ENCODE measurements at regions not wholly inside any gene's neighbourhood (a gene's known extent, or its start where the extent isn't known, plus 50 kb on each side); places are given as distances from the start of the nearest gene placed in this dataset.

- Histone ChIP-seq H3K9ac (ENCODE audit: extremely low read depth, low read length, poor library complexity, severe bottlenecking) (no peak overlapping the region), H3K4me3 (ENCODE audit: low read length) (no peak overlapping the region), H3K27ac (ENCODE audit: low read depth, low read length) (no peak overlapping the region), H3K9me3 (ENCODE audit: control insufficient read depth, low read length) (peaks cover 11% of the 10 kb centered on the region), H3K4me1 (ENCODE audit: control insufficient read depth, insufficient read depth, low read length) (no peaks in the 10 kb centered on the region), H3K36me3 (ENCODE audit: control insufficient read depth, insufficient read depth, low read length) (no peaks in the 10 kb centered on the region), H3K27me3 (ENCODE audit: control insufficient read depth, insufficient read depth, low read length, poor library complexity, severe bottlenecking) (no peaks in the 10 kb centered on the region)
- H3K36me3 Mint-ChIP-seq (ENCODE audit: low read depth): no peaks in the 10 kb centered on the region
- H3K27ac Mint-ChIP-seq: no peak overlapping the region
- no peak overlapping the region for H3K4me3 Mint-ChIP-seq
- H3K27me3 Mint-ChIP-seq (ENCODE audit: insufficient read depth): no peaks in the 10 kb centered on the region
- TF ChIP-seq CTCF (conservative IDR thresholded peaks at IDR 0.05): no peak
- no peaks in the 10 kb centered on the region for H3K9me3 Mint-ChIP-seq
- no peak for DNase-seq
- H3K4me1 Mint-ChIP-seq: peaks cover 4% of the 10 kb centered on the region
- 98% methylated on average over 1 of the region's 1 CpG; no CpG with 5 or more reads in 1 of the 2 experiments for WGBS, 2 experiments (ENCODE audit: insufficient coverage in 1 of 2, insufficient read length in 1 of 2)
These were observed 148.0 kb upstream of the CYRIA start for GRCh38 chr2:16813593-16813992.

- Histone ChIP-seq H3K4me3 (ENCODE audit: low read length) (no peak overlapping the region), H3K9ac (ENCODE audit: extremely low read depth, low read length, poor library complexity, severe bottlenecking) (no peak overlapping the region), H3K27me3 (ENCODE audit: control insufficient read depth, insufficient read depth, low read length, poor library complexity, severe bottlenecking) (no peaks in the 10 kb centered on the region), H3K27ac (ENCODE audit: low read depth, low read length) (no peak overlapping the region), H3K9me3 (ENCODE audit: control insufficient read depth, low read length) (no peaks in the 10 kb centered on the region), H3K36me3 (ENCODE audit: control insufficient read depth, insufficient read depth, low read length) (no peaks in the 10 kb centered on the region), H3K4me1 (ENCODE audit: control insufficient read depth, insufficient read depth, low read length) (no peaks in the 10 kb centered on the region)
- Mint-ChIP-seq H3K4me1 (peaks cover 4% of the 10 kb centered on the region), H3K9me3 (peaks cover 3% of the 10 kb centered on the region), H3K36me3 (ENCODE audit: low read depth) (no peaks in the 10 kb centered on the region), H3K4me3 (no peak overlapping the region), H3K27ac (no peak overlapping the region), H3K27me3 (ENCODE audit: insufficient read depth) (no peaks in the 10 kb centered on the region)
- no peak for TF ChIP-seq CTCF (conservative IDR thresholded peaks at IDR 0.05)
- DNase-seq: no peak
- 67 to 80% methylated on average over 1 to 2 of the region's 2 CpGs for WGBS, 2 experiments (ENCODE audit: insufficient coverage in 1 of 2, insufficient read length in 1 of 2)
These were observed 132.8 kb upstream of the CYRIA start for GRCh38 chr2:16798472-16798871.

- Histone ChIP-seq H3K9me3 (ENCODE audit: control insufficient read depth, low read length) (no peaks in the 10 kb centered on the region), H3K4me1 (ENCODE audit: control insufficient read depth, insufficient read depth, low read length) (no peaks in the 10 kb centered on the region), H3K27me3 (ENCODE audit: control insufficient read depth, insufficient read depth, low read length, poor library complexity, severe bottlenecking) (no peaks in the 10 kb centered on the region), H3K36me3 (ENCODE audit: control insufficient read depth, insufficient read depth, low read length) (no peaks in the 10 kb centered on the region), H3K9ac (ENCODE audit: extremely low read depth, low read length, poor library complexity, severe bottlenecking) (no peak overlapping the region), H3K27ac (ENCODE audit: low read depth, low read length) (no peak overlapping the region), H3K4me3 (ENCODE audit: low read length) (no peak overlapping the region)
- H3K36me3 Mint-ChIP-seq (ENCODE audit: low read depth): no peaks in the 10 kb centered on the region
- no peaks in the 10 kb centered on the region for H3K9me3 Mint-ChIP-seq
- WGBS, 2 experiments (ENCODE audit: insufficient coverage in 1 of 2, insufficient read length in 1 of 2): 100% methylated on average over 1 of the region's 1 CpG
- DNase-seq: no peak
- TF ChIP-seq CTCF (conservative IDR thresholded peaks at IDR 0.05): peak; percentile 15
- H3K4me3 Mint-ChIP-seq: no peak overlapping the region
- no peaks in the 10 kb centered on the region for H3K27me3 Mint-ChIP-seq (ENCODE audit: insufficient read depth)
- H3K27ac Mint-ChIP-seq: no peak overlapping the region
- H3K4me1 Mint-ChIP-seq: peaks cover 18% of the 10 kb centered on the region
These were observed 125.9 kb upstream of the CYRIA start for GRCh38 chr2:16791496-16791895.

Data from endodermal cell (in vitro differentiated cells).